Bronchial epithelial cell (primary cell): ENCODE measurements at regions not wholly inside any gene's neighbourhood (a gene's known extent, or its start where the extent isn't known, plus 50 kb on each side); places are given as distances from the start of the nearest gene placed in this dataset.
A peak's percentile ranks its signal among the peaks of the same experiment; 100 is the strongest.
"Not testable (repeated sequence)": the region's sequence is repeated elsewhere in the genome, so short reads cannot be mapped to it uniquely, and the experiment has no call there.

ENCODE experiments used
- DNase-seq: peaks from one replicate; pipeline ENCODE4 v3.0.0-alpha.2; 2010; ENCODE audit warnings: low read depth
- FAIRE-seq: peaks from 2 replicates; lab custom pipeline; 2011; peaks lifted over from hg19 to GRCh38; lab: Jason Lieb, UNC
- H3K27me3 ChIP-seq: 2 replicates; pipeline ENCODE4 v1.5.1; 2011; ENCODE audit warnings: low read length; ENCODE audit not compliant: control insufficient read depth, insufficient read depth
- H3K36me3 ChIP-seq: 2 replicates; pipeline ENCODE4 v1.5.1; 2011; ENCODE audit warnings: low read length; ENCODE audit not compliant: control insufficient read depth, insufficient read depth
- H3K4me3 ChIP-seq: 2 replicates; pipeline ENCODE4 v1.5.1; 2011; ENCODE audit warnings: mild to moderate bottlenecking, low read depth, low read length, control low read depth
- CTCF ChIP-seq: IDR thresholded peaks from 2 replicates; pipeline ENCODE4 v1.5.1; 2011; ENCODE audit warnings: mild to moderate bottlenecking, moderate library complexity, low read length, control low read depth, inconsistent platforms; ENCODE audit not compliant: insufficient read depth, severe bottlenecking

- no peak for TF ChIP-seq CTCF
- no peaks in the 10 kb centered on the region for H3K36me3 ChIP-seq
- H3K27me3 ChIP-seq = no peaks in the 10 kb centered on the region
- DNase-seq (peak; percentile 22), FAIRE-seq (no peak)
- H3K4me3 ChIP-seq = no peak overlapping the region
These were observed 304.9 kb downstream of the PCDH20 start for GRCh38 chr13:61110732-61111131.

- DNase-seq (no peak), FAIRE-seq (no peak)
- Histone ChIP-seq H3K4me3 (no peak overlapping the region), H3K27me3 (no peaks in the 10 kb centered on the region), H3K36me3 (no peaks in the 10 kb centered on the region)
- no peak for TF ChIP-seq CTCF
These were observed 305.9 kb downstream of the PCDH20 start for GRCh38 chr13:61109741-61110140.

GRCh38 chr13:61107989-61108388 is 307.7 kb downstream of the PCDH20 start:
- H3K27me3 ChIP-seq = no peaks in the 10 kb centered on the region
- no peak for DNase-seq
- TF ChIP-seq CTCF = no peak
- H3K4me3 ChIP-seq = no peak overlapping the region
- H3K36me3 ChIP-seq = no peaks in the 10 kb centered on the region
- FAIRE-seq = no peak

- no peaks in the 10 kb centered on the region for H3K36me3 ChIP-seq
- no peak overlapping the region for H3K4me3 ChIP-seq
- no peaks in the 10 kb centered on the region for H3K27me3 ChIP-seq
- no peak for FAIRE-seq
- TF ChIP-seq CTCF = no peak
- peak; percentile 85 for DNase-seq
These were observed 319.8 kb downstream of the PCDH20 start for GRCh38 chr13:61095885-61096284.

- Histone ChIP-seq H3K36me3 (no peaks in the 10 kb centered on the region), H3K4me3 (no peak overlapping the region), H3K27me3 (no peaks in the 10 kb centered on the region)
- no peak for DNase-seq
- FAIRE-seq = no peak
- TF ChIP-seq CTCF = no peak
These were observed 320.8 kb downstream of the PCDH20 start for GRCh38 chr13:61094865-61095264.

- not testable (repeated sequence) for H3K27me3 ChIP-seq, DNase-seq, H3K36me3 ChIP-seq, H3K4me3 ChIP-seq, FAIRE-seq
These were observed 325.8 kb downstream of the PCDH20 start for GRCh38 chr13:61089894-61090293.
